CD14-positive monocyte (primary cell): ENCODE measurements at regions not wholly inside any gene's neighbourhood (a gene's known extent, or its start where the extent isn't known, plus 50 kb on each side); places are given as distances from the start of the nearest gene placed in this dataset.

Experiments used
- DNase-seq, 3 donors: peaks; one replicate each; pipeline ENCODE4 v3.0.0-alpha.2; 2011 to 2022
- H2AFZ ChIP-seq: 2 replicates; pipeline ENCODE4 v1.6.0; 2012; ENCODE audit warnings: mild to moderate bottlenecking, low read depth, low read length, inconsistent platforms; ENCODE audit not compliant: insufficient read depth, poor library complexity, severe bottlenecking
- H3K27ac ChIP-seq, 2 donors: 1 replicate in 1 of 2; 2 replicates in 1 of 2; pipeline ENCODE4 v1.5.1; 2012 to 2013; ENCODE audit warnings: low read length in 2 of 2, control low read depth in 1 of 2, inconsistent platforms in 1 of 2, low read depth in 1 of 2, mild to moderate bottlenecking in 1 of 2
- H3K27me3 ChIP-seq, 2 donors: one replicate each; pipeline versions ENCODE4 v1.6.0 to v1.6.1; 2011 to 2013; ENCODE audit warnings: low read length in 2 of 2; ENCODE audit not compliant: control insufficient read depth in 2 of 2, insufficient read depth in 2 of 2
- H3K36me3 ChIP-seq, 2 donors: replicated peaks in 1 of 2; 1 replicate in 1 of 2; 2 replicates in 1 of 2; pipeline versions ENCODE4 v1.5.1 to v1.6.1; 2012 to 2013; ENCODE audit warnings: low read length in 2 of 2, control low read depth in 1 of 2, inconsistent platforms in 1 of 2, mild to moderate bottlenecking in 1 of 2; ENCODE audit not compliant: insufficient read depth in 2 of 2, control insufficient read depth in 1 of 2
- H3K4me1 ChIP-seq, 2 donors: 1 replicate in 1 of 2; 2 replicates in 1 of 2; pipeline versions ENCODE4 v1.5.1 to v1.6.1; 2012 to 2013; ENCODE audit warnings: low read length in 2 of 2, control low read depth in 1 of 2, inconsistent platforms in 1 of 2, mild to moderate bottlenecking in 1 of 2, moderate library complexity in 1 of 2; ENCODE audit not compliant: insufficient read depth in 2 of 2, control insufficient read depth in 1 of 2
- H3K4me2 ChIP-seq: replicated peaks from 2 replicates; pipeline ENCODE3; 2012; ENCODE audit warnings: low read length, moderate library complexity, mild to moderate bottlenecking; ENCODE audit not compliant: poor library complexity, severe bottlenecking; ENCODE audit errors: extremely low read depth
- H3K4me3 ChIP-seq, 3 experiments: fragments of 200-600 bp in 1 of 3; sonication (generic) in 1 of 3; replicated peaks in 1 of 3; 1 replicate in 2 of 3; 2 replicates in 1 of 3; pipeline ENCODE4 v1.5.1; 2011 to 2013; ENCODE audit warnings: low read length in 3 of 3, mild to moderate bottlenecking in 3 of 3, control low read depth in 2 of 3, low read depth in 2 of 3, inconsistent platforms in 1 of 3, moderate library complexity in 1 of 3
- H3K79me2 ChIP-seq: 2 replicates; pipeline ENCODE4 v1.6.0; 2012; ENCODE audit warnings: mild to moderate bottlenecking, control low read depth, inconsistent platforms, low read length, moderate library complexity; ENCODE audit not compliant: insufficient read depth
- H3K9ac ChIP-seq: 2 replicates; pipeline ENCODE4 v1.6.0; 2017; ENCODE audit warnings: low read length, mild to moderate bottlenecking; ENCODE audit not compliant: insufficient read depth, poor library complexity, severe bottlenecking
- H3K9me3 ChIP-seq, 2 donors: replicated peaks in 1 of 2; 1 replicate in 1 of 2; 2 replicates in 1 of 2; pipeline versions ENCODE4 v1.5.1 to v1.6.1; 2012 to 2013; ENCODE audit warnings: low read length in 2 of 2, control low read depth in 1 of 2; ENCODE audit not compliant: control insufficient read depth in 1 of 2, insufficient read depth in 1 of 2
- H4K20me1 ChIP-seq: 2 replicates; pipeline ENCODE4 v1.6.0; 2012; ENCODE audit warnings: mild to moderate bottlenecking, low read length, control low read depth, moderate library complexity; ENCODE audit not compliant: insufficient read depth
- H3K27ac Mint-ChIP-seq, 7 donors: one replicate each; pipeline ENCODE4 v1.8.0; 2020; ENCODE audit warnings: mild to moderate bottlenecking in 7 of 7, mixed read lengths in 7 of 7, moderate library complexity in 6 of 7, inconsistent platforms in 2 of 7
- H3K27me3 Mint-ChIP-seq, 3 donors: one replicate each; pipeline ENCODE4 v1.8.0; 2021 to 2022; ENCODE audit warnings: low read depth in 3 of 3, mild to moderate bottlenecking in 3 of 3, mixed read lengths in 3 of 3, moderate library complexity in 3 of 3, inconsistent platforms in 1 of 3
- H3K36me3 Mint-ChIP-seq, 2 donors: one replicate each; pipeline ENCODE4 v1.8.0; 2020; ENCODE audit warnings: mixed read lengths in 2 of 2, inconsistent platforms in 1 of 2, mild to moderate bottlenecking in 1 of 2
- H3K4me1 Mint-ChIP-seq: one replicate; pipeline ENCODE4 v1.8.0; 2020; ENCODE audit warnings: mild to moderate bottlenecking, mixed read lengths
- H3K4me3 Mint-ChIP-seq, 2 donors: one replicate each; pipeline ENCODE4 v1.8.0; 2020; ENCODE audit warnings: mild to moderate bottlenecking in 2 of 2, mixed read lengths in 2 of 2, moderate library complexity in 1 of 2
- H3K9me3 Mint-ChIP-seq, 7 donors: one replicate each; pipeline ENCODE4 v1.8.0; 2020 to 2022; ENCODE audit warnings: mixed read lengths in 7 of 7, mild to moderate bottlenecking in 6 of 7, moderate library complexity in 6 of 7, inconsistent platforms in 2 of 7
- CTCF ChIP-seq: fragments of 200-600 bp; IDR thresholded peaks from one replicate; pipeline ENCODE4 v1.8.0; 2022; ENCODE audit warnings: antibody characterized with exemption, mild to moderate bottlenecking
- WGBS: methylation state at CpG from one replicate; pipeline ENCODE4 v1.1.5; 2013; ENCODE audit warnings: missing lambda C conversion rate; ENCODE audit not compliant: insufficient coverage; 5-methylcytosine and 5-hydroxymethylcytosine counted together
- intact Hi-C, 2 donors: fragments of 100-400 bp; cut with micrococcal nuclease; formaldehyde crosslinking; loops; one replicate each; pipeline versions ENCODE4 v1.15.0 to v1.15.1; 2023

GRCh38 chr12:28998662-28999120, 150.4 kb upstream of the FAR2 start:
- intact Hi-C loops, result no loop called here
- Histone ChIP-seq H3K4me2 (no peak overlapping the region), H4K20me1 (no peaks in the 10 kb centered on the region), H3K4me3 (no peak overlapping the region), H3K9me3 (no peaks in the 10 kb centered on the region), H3K9ac (no peak overlapping the region), H2AFZ (no peak overlapping the region), H3K36me3 (no peaks in the 10 kb centered on the region), H3K79me2 (no peaks in the 10 kb centered on the region), H3K27me3 (no peaks in the 10 kb centered on the region), H3K27ac (no peak overlapping the region), H3K4me1 (no peaks in the 10 kb centered on the region)
- DNase-seq, result no peak
- H3K9me3 Mint-ChIP-seq, result peaks cover 0 to 3% (median 0%) of the 10 kb centered on the region in 7 donors
- H3K27ac Mint-ChIP-seq, result no peak overlapping the region
- no peaks in the 10 kb centered on the region for H3K36me3 Mint-ChIP-seq
- TF ChIP-seq CTCF, result peak; percentile 24
- no CpG with 5 or more reads among the region's 4 CpGs for WGBS
- no peak overlapping the region for H3K4me3 Mint-ChIP-seq
- no peaks in the 10 kb centered on the region for H3K4me1 Mint-ChIP-seq
- H3K27me3 Mint-ChIP-seq, result peaks cover 0 to 2% (median 0%) of the 10 kb centered on the region in 3 donors

GRCh38 chr12:29004066-29004935, 144.8 kb upstream of the FAR2 start:
- no peaks in the 10 kb centered on the region for H3K36me3 Mint-ChIP-seq
- H3K79me2 ChIP-seq, result no peaks in the 10 kb centered on the region
- TF ChIP-seq CTCF, result no peak
- H3K27me3 Mint-ChIP-seq, result no peaks in the 10 kb centered on the region
- H4K20me1 ChIP-seq, result no peaks in the 10 kb centered on the region
- H3K4me3 ChIP-seq, result no peak overlapping the region
- no peaks in the 10 kb centered on the region for H3K36me3 ChIP-seq
- no peaks in the 10 kb centered on the region for H3K27me3 ChIP-seq
- H2AFZ ChIP-seq, result no peak overlapping the region
- no peaks in the 10 kb centered on the region for H3K4me1 Mint-ChIP-seq
- no peak overlapping the region for H3K4me3 Mint-ChIP-seq
- H3K27ac Mint-ChIP-seq, result no peak overlapping the region
- H3K9ac ChIP-seq, result no peak overlapping the region
- H3K9me3 ChIP-seq, result no peaks in the 10 kb centered on the region
- no peak overlapping the region for H3K4me2 ChIP-seq
- no peaks in the 10 kb centered on the region for H3K9me3 Mint-ChIP-seq
- no peak for DNase-seq
- 94% methylated on average over 3 of the region's 6 CpGs for WGBS
- no peak overlapping the region for H3K27ac ChIP-seq
- no peaks in the 10 kb centered on the region for H3K4me1 ChIP-seq
- intact Hi-C loops, result no loop called here
